GM11168 (cell line): ENCODE measurements at regions not wholly inside any gene's neighbourhood (a gene's known extent, or its start where the extent isn't known, plus 50 kb on each side); places are given as distances from the start of the nearest gene placed in this dataset.
"Not testable (repeated sequence)": the region's sequence is repeated elsewhere in the genome, so short reads cannot be mapped to it uniquely, and the experiment has no call there.

ENCODE experiments used
- in situ Hi-C: fragments of 300-500 bp; cut with MboI; formaldehyde crosslinking; loops from one replicate; pipeline ENCODE4 v1.12.0; 2022; ENCODE audit warnings: low sequenced_read_pairs; ENCODE audit not compliant: unreplicated experiment

DNA sequence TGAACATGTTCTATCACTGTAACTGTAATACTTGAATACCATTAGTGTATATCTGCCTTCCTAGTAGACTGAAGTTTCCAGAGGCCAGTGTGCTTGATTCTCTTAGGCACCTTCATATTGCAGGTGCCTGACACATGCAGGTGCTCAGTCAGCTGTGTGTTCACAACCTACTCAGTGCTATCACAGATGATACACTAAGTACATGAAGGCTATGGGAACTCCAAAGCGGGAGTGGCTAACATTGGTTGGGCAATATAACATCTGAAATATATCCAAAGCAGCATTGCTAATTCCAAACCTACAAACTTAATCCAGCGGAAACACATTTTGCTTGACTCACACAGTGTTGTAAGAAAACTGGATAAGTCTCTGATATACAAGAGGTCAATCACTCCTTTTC, 539.3 kb upstream of the ISX start:
- in situ Hi-C loops: no loop called here

DNA sequence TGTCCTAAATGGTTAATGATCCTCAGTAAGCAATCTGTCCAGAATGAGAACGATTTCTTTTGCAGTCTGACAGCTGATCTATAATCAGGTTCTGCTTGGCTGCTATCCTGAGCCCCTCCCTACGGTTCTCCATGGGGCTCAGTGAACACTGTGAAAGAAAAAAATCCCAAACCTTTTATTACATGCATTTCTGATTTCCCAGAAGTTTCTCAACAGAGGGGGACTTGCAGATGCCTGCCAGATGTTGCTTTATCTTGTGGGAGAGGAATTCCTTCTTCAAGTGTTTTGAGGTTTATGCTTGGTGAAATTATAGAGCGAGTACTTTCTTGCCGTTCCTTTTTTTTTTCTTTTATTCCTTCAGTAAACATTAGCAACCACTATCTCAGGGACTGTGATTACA, 531.9 kb upstream of the ISX start:
- in situ Hi-C loops: no loop called here

DNA sequence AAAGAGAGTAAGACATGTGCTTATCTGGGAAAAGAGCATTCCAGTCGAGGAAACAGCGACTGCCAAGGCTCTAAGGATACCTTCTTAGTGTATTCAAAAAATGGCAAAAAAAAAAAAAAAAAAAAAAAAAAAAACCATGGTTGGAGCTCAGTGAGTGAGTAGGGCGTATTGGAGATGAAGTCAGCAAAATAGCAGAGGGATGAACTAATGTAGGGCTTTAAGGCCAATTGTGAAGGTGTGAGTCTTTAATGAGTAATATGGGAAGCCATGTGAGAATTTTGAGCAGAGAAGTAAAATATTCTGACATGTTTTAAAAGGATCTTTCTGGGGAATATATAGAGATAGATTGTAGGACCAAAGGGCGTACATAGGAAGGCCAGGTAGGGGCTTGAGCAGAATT, 498.6 kb upstream of the ISX start:
- in situ Hi-C loops: no loop called here

DNA sequence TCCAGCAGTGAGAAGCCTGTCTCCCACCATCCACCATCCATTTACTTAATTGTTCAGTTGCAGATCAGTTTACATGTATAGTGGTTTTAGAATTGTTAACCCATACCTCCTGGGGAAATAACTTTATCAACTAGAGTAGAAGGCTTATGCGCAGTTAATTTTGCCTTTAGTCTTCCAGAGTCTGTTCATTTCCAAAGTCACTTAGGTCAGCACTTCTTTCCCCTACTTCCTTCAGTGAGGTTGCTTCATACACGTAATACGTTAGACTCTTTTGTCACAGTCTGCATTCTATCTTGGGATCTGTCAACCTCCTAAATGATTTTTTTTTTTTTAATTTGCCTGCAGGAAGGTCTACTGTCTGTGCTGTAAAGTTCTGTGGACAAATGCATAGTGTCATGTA, 495.6 kb upstream of the ISX start:
- in situ Hi-C loops: no loop called here

DNA sequence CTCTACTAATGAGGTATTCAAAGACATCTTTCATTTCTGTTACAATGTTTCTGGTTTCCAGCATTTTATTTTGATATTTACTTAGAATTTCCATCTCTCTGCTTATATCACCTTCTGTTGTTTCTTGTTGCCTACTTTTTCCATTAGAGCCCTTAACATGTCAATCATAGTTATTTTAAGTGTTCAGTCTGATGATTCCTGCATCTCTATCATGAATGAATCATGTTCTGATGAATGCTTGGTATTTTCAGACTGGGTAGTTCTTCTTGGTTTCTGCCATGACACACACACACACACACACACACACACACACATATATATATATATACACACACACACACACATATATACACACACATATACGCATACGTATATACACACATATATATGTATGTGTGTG, 486.4 kb upstream of the ISX start:
- in situ Hi-C loops: no loop called here

DNA sequence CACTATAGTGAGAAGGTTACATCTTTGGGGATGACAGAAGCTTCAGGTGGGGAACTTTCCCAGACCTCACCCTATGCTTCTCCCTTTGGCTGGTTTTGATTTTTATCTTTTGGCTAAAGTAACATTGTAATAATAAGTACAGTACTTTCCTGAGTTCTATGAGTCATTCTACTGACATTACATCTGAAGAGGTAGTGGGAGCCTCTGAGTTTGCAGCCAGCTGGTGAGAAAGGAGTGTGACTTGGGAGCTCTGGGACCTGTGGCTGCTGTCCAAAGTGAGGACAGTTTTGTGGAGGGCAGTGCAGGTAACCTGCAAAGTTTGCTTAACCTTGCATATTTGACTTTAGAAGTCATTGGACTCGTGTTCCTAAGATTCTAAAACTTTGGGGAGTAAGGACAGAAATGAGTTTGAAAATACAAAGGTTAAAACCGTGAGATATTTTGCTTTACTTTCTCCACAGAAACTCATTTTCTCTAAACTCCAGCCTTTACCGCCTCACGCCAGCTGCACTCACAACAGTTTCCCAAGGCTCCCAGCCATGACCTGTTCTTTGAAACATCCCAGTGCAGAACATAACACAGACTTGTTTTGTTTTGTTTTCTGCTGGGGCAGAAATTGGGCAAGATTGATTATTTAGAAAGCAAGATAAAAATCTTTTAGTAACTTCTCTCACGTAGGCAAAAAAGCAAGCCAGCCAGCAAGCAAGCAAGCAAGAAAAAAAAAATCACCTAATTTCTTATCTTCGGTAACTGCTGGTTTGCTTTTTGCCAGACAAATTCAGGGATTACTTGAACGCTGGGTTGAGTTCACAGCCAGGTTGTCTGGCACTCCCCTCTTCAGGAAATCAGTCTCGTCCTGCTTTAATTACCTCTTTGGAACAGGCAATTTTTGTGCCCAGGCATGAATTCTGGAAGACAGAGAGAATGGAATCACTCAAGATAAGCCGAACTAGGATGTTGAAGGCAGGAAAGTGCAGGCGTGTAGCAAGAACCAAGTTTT, 478.3 kb upstream of the ISX start:
- in situ Hi-C loops: no loop called here

DNA sequence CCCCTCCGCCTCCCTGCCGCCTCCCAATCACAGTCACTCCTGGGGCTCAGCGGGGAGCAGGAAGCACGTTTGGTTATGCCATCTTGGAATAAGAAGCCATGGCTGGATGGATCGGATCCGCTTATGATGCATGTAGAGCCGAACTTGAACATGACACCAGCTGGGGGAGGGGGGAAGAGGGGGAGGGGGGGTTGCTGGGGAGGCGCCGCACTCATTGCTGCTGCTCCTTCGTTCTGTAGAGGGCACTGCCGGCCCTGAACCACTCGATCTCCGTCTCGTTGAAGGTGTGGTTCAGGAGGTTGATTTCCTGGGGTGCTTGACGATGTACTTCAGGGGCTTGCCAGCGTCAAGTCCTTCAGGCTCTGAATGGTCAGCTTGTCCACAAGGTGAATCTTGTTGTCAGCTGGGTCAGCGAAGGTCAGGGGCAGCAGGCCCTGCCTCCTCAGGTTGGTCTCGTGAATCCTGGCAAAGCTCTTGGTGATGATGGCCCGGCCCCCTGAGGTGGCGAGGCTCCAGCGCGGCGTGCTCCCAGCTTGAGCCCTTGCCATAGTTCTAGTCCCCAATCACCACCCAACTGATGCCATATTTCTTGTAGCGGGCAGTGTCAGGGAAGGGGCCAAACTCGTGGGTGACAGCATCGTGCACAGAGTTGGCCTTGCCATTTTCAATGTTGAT, 476.9 kb upstream of the ISX start:
- in situ Hi-C loops: no loop called here

DNA sequence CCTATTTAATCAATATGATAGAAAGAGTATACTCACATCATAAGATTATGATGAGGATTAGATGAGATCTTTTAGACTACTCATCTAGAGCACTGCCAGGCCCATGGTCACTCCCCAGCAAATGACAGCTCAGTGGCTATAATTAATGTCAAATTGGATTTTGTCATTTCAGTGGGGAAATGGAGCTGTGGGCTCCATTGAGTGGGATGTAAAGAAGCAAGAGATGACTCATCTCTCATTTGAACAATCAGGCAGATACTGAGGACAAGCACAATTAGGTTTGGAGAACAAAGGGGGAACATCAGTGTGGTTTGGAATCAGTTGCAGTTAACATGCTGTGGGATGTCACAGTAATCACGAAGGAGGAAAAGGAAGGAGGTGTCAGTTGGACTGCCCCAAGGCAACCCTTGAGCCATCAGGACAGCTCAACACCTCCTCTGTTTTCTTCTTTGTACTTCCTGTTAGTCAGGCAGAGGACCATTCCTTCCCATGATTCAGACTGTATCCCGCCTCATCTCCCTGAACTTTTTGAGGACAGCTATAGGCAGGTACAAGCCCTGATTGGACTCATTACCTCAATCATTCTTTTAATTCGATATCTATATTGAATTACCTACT, 473.7 kb upstream of the ISX start:
- in situ Hi-C loops: no loop called here

DNA sequence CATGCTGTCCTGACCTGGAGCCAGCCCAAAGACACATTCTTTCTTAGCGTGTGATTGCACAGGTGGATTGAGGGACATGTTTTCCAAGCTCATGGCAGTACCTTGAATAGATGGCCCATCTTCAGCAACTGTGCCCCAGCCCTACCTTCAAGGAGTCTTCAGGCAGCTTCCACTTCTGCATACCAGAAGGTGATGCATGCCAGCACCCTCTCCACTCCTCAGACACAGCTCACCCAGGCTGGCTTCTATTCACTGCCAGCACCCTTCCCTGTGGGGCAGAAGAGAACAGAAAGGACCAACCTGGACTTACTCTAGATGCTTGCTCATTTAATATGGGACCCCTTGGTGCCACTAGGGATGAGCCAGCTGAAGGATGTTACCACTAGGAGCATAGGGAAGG, 466.4 kb upstream of the ISX start:
- in situ Hi-C loops: no loop called here

DNA sequence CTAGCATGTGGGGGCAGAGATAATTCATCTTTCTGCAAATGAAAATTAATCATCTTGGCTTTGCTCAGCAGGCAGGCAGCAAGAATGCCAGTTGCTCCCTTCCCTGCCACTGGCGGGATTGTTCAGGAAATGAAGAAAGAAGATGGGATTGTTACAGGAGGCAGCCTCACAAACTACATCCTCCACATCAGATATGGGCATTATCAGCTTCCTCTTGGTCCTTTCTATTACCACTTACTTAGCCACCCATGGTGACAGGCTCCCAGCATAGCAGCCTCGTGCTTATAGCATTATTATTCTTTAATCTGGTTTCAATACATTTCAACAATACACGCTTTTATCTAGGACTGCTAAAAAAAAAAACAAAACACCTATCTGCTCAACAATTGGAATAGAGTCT, 461.6 kb upstream of the ISX start:
- in situ Hi-C loops: no loop called here

DNA sequence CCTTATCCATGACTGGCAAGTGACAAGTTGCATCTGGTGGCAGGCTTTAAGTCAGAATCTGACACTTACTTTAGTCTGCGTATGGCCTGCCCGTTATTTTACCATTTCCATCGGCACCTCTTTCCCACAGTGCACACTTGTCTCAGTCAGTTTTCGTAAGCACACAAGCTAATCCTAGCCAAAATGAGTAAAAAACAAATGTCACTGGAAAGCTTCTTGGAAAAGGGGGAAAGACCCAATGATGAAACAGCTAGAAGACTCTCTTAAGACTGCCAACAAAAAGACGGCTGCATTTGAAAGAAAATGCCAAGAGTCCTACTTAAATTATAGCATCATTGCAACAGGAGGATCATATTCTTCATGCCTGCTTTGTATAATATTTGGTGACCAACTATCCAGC, 457.9 kb upstream of the ISX start:
- in situ Hi-C loops: no loop called here

DNA sequence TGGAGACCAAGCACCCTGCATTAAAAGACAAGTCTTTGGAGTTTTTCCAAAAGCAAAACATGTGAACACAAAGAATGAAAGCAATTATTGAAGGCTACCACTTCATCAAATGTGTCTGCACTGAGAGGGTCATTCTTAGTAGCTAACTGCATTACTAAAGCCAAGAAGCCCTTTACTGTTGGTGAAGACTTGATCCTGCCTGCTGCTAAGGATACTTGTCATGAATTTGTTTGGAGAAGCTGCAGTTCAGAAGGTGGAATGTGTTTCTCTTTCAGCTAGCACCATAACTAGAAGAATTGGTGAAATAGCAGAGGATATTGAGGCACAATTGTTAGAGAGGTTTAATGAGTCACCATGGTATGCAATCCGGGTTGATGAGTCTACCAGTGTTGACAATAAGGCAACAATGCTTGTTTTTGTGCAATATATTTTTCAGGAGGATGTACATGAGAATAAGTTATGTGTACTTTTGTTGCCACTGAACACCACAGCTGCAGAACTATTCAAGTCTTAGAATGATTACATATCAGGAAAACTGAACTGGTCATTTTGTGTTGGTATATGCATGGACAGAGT, 457.3 kb upstream of the ISX start:
- in situ Hi-C loops: no loop called here

DNA sequence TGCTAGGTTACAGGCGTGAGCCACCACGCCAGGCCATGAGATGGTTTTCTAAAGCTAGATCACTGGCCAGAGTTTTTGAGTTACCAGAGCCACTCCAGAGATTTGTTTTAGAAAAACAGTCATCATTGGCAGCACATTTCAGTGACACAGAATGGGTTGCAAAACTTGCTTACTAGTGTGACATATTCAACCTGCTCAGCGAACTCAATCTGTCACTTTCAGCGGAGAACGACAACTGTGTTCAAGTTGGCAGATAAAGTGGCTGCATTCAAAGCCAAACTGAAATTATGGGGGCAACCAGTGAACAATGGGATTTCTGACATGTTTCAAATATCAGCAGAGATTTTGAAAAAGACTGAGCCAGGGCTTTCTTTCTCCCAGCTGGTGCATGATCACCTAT, 456.3 kb upstream of the ISX start:
- in situ Hi-C loops: no loop called here

DNA sequence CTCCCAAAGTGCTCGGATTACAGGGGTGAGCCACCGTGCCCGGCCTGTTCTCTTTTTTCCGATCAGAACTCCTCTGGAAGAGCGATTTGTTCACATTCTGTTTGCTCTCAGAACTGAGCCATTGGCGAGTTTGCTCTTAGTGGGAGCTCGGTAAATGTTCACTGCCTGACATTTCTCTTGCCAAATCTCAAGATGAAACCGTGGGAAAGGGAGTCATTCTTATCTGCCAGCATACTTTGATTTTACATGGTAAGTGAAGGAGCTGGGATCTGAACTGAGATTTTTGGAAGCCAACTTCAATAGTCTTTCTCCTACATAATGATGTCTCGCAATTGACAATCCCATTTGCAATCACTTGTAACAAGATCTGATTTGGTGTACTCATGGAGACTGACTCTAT, 445.8 kb upstream of the ISX start:
- in situ Hi-C loops: no loop called here

DNA sequence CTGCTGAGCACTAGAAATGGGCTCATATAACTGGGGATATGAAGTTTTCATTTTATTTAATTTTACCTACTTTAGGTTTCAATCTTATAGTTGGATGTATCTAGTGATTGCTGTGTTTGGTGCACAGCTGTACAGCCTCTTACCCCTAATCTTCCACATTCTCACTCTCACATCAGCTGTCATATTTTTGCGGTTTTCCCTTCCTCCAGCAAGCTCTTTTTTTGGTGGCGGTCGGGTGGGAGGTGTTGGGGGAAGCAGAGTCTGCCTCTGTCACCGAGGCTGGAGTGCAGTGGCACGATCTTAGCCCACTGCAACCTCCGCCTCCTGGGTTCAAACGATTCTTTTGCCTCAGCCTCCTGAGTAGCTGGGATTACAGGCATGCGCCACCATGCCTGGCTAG, 445.1 kb upstream of the ISX start:
- in situ Hi-C loops: no loop called here

DNA sequence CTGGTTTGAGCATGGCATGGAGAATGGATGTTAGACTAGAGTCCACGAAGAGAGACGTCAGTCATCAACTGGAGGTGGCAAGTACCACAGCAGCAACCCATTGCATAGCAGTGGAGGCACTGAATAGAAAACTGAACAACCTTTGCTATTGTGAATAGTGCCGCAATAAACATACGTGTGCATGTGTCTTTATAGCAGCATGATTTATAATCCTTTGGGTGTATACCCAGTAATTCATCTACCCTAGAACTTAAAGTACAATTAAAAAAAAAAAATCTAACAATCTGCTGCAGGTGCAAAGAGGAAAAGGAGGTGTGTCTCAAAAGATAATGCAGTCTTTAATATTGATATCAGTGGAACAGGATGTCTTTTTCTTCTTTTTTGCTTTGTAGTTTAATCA, 443.4 kb upstream of the ISX start:
- in situ Hi-C loops: no loop called here

DNA sequence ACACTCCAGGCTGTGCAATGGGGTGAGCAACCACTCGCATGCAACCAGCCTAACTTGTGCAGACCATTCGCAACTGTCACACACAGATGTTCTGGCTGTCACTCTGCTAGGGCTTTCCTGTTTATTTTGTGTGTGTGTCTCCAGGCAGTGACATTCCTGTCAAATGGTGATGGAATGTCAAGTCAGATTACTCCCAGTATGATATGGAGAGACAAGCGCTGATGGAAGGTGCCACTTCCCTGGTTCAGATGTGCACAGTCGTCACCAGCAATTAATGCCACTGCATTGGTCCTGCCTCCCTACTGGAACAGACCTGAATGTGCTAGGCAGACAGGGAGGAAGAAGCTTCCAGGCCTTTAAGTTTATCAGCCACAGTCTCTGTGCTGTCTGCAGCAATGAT, 442.4 kb upstream of the ISX start:
- in situ Hi-C loops: no loop called here

DNA sequence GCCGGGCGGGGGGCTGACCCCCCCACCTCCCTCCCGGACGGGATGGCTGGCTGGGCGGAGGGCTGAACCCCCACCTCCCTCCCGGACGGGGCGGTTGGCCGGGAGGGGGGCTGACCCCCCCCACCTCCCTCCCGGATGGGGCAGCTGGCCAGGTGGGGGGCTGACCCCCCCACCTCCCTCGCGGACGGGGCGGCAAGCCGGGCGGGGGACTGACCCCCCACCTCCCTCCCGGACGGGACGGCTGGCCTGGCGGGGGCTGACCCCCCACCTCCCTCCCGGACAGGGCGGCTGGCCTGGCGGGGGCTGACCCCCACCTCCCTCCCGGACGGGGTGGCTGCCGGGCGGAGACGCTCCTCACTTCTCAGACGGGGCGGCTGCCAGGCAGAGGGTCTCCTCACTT, 440.1 kb upstream of the ISX start:
- in situ Hi-C loops: not testable (repeated sequence)

DNA sequence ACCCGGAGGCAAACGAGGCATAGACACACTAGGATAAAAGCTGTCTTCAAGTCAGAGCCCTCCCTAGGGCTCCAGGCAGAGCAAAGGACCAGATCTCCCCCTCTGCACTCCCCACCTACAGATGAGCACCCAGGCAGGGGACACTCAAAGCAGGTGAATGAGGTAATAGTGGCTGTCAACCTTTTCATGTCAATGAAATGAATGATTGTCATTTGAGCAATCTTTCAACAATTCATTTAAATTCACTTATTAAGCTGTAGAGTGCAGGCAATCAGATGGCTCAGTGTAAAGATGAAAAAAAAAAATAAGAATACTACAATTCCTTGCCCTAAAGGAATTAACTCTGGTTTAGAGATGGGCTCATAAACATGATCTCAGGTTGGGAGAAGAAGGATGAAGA, 427.8 kb upstream of the ISX start:
- in situ Hi-C loops: no loop called here

DNA sequence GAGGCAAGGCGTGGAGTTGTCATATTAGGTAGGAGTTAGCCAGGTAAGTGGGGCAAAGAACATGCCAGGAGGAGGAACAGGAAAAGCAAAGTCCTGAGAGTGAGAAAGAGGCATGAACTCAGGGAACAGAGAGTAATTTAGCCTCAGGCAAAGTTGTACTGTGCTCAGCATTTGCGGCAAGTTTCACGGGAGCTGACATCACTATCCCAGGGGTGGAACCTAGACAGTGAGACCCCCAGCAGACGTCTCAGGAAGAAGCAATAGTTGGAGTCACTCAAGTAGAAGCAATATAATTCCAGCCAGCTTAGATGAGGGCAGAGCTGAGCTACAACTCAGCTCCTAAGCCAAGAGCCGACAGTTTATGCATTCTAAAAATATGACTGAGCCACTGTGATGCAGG, 426.0 kb upstream of the ISX start:
- in situ Hi-C loops: no loop called here

DNA sequence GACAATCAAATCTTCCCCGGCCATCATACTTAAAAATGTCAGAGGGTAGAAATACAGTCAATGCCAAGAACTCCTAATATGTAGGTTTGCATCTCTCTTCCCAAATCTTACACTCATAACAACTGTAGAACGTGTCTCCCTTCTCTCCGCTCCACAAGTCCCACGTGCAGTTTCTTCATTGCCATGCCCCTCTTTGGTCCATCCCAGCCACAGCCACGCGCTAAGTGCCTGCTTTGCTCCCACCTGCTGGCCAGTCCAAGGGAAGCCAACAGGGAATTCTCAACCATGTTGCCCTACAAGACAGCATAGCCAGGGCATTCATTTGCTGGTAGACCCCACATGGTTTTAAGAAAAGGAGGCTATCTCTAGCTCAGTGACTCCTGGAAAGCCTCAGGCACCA, 420.6 kb upstream of the ISX start:
- in situ Hi-C loops: no loop called here
